Panc1 (cell line): ENCODE measurements at regions not wholly inside any gene's neighbourhood (a gene's known extent, or its start where the extent isn't known, plus 50 kb on each side); places are given as distances from the start of the nearest gene placed in this dataset.

Experiments used
- ATAC-seq: fragments of 200-7000 bp; cut with Tn5 transposase; 2 replicates; pipeline ENCODE4 v1.9.1; 2020; ENCODE audit warnings: mild to moderate bottlenecking, moderate library complexity
- BruUV-seq: library from RNA; stranded (reverse); fragments of 400-500 nt; replicated peaks from 2 replicates; lab custom pipeline; 2021; lab: Mats Ljungman, UMichigan
- CTCF ChIA-PET: fragments of 300-600 bp; sonication (Branson Sonifier 250); formaldehyde crosslinking; loops from one replicate; lab custom pipeline; 2022; ENCODE audit warnings: antibody characterized with exemption; lab: Charles Lee
- POLR2A ChIA-PET: fragments of 300-600 bp; sonication (Branson Sonifier 250); formaldehyde crosslinking; loops from one replicate; lab custom pipeline; 2022; ENCODE audit warnings: antibody characterized with exemption; lab: Charles Lee
- DNase-seq: peaks from one replicate; pipeline ENCODE4 v3.0.0-alpha.2; 2010; ENCODE audit warnings: low read depth, low spot score
- H3K27ac ChIP-seq: 2 replicates; pipeline ENCODE4 v1.5.1; 2011; ENCODE audit warnings: mild to moderate bottlenecking, low read length, inconsistent platforms
- H3K27me3 ChIP-seq: fragments of 200-500 bp; sonication (Bioruptor generic); 2 replicates; pipeline ENCODE4 v1.6.0; 2014; ENCODE audit warnings: low read length, inconsistent platforms; ENCODE audit not compliant: control insufficient read depth, insufficient read depth
- H3K36me3 ChIP-seq: fragments of 200-500 bp; sonication (Bioruptor generic); 2 replicates; pipeline ENCODE4 v1.5.1; 2014; ENCODE audit warnings: inconsistent platforms, mild to moderate bottlenecking, low read length, moderate library complexity; ENCODE audit not compliant: control insufficient read depth, insufficient read depth
- H3K4me1 ChIP-seq: 2 replicates; pipeline ENCODE4 v1.5.1; 2011; ENCODE audit warnings: inconsistent platforms, mild to moderate bottlenecking, low read length, moderate library complexity; ENCODE audit not compliant: control insufficient read depth, insufficient read depth
- H3K4me3 ChIP-seq, 2 experiments: 2 replicates each; pipeline ENCODE4 v1.5.1; 2011 to 2012; ENCODE audit warnings: low read depth in 2 of 2, low read length in 2 of 2, mild to moderate bottlenecking in 2 of 2, inconsistent platforms in 1 of 2, moderate library complexity in 1 of 2
- H3K9me3 ChIP-seq: fragments of 200-500 bp; sonication (Bioruptor generic); 2 replicates; pipeline ENCODE4 v1.5.1; 2014; ENCODE audit warnings: low read depth, mild to moderate bottlenecking, inconsistent platforms, low read length, moderate library complexity; ENCODE audit not compliant: control insufficient read depth, insufficient read depth
- POLR2AphosphoS5 ChIP-seq: IDR thresholded peaks from 2 replicates; pipeline ENCODE4 v1.6.1; 2012; ENCODE audit warnings: mild to moderate bottlenecking, low read depth, low read length, moderate library complexity
- SIN3A ChIP-seq: IDR thresholded peaks from 2 replicates; pipeline ENCODE4 v1.6.1; 2012; ENCODE audit warnings: low read depth, mild to moderate bottlenecking, low read length, moderate library complexity, borderline replicate concordance; ENCODE audit not compliant: insufficient read depth
- TCF7L2 ChIP-seq: IDR thresholded peaks from 2 replicates; pipeline ENCODE4 v1.6.1; 2011; ENCODE audit warnings: mild to moderate bottlenecking, low read depth, low read length, inconsistent platforms
- in situ Hi-C: cut with HindIII; loops from 2 replicates; pipeline ENCODE4 v1.10.0; 2016; ENCODE audit warnings: low sequenced_read_pairs, low pct_unique_long_range_greater_than_20kb
- intact Hi-C: fragments of 100-400 bp; cut with micrococcal nuclease; formaldehyde crosslinking; loops from one replicate; pipeline ENCODE4 v1.10.0; 2022; ENCODE audit not compliant: unreplicated experiment
- TF ChIP-seq, protein P1 (sequence below), 2 experiments: IDR thresholded peaks; 2 replicates each; pipeline ENCODE4 v1.6.1; 2011 to 2012; ENCODE audit warnings: low read depth in 2 of 2, control low read depth in 1 of 2, low read length in 1 of 2, mild to moderate bottlenecking in 1 of 2, moderate library complexity in 1 of 2; ENCODE audit not compliant: insufficient read depth in 1 of 2
- TF ChIP-seq, protein P2 (sequence below): fragments of 450-650 bp; IDR thresholded peaks from 2 replicates; pipeline ENCODE4 v1.5.1; 2017; ENCODE audit warnings: mild to moderate bottlenecking

GRCh38 chr4:36716874-36717273, 435.5 kb downstream of the DTHD1 start:
- intact Hi-C loops (no loop called here), in situ Hi-C loops (no loop called here)
- ATAC-seq (no peak), DNase-seq (no peak)
- Histone ChIP-seq H3K27me3 (no peaks in the 10 kb centered on the region), H3K4me1 (no peaks in the 10 kb centered on the region), H3K4me3 (no peak overlapping the region), H3K36me3 (no peaks in the 10 kb centered on the region), H3K9me3 (no peaks in the 10 kb centered on the region), H3K27ac (no peak overlapping the region)
- no TSS peak for BruUV-seq
- no peak for TF ChIP-seq POLR2AphosphoS5
- TF ChIP-seq, protein P1, sequence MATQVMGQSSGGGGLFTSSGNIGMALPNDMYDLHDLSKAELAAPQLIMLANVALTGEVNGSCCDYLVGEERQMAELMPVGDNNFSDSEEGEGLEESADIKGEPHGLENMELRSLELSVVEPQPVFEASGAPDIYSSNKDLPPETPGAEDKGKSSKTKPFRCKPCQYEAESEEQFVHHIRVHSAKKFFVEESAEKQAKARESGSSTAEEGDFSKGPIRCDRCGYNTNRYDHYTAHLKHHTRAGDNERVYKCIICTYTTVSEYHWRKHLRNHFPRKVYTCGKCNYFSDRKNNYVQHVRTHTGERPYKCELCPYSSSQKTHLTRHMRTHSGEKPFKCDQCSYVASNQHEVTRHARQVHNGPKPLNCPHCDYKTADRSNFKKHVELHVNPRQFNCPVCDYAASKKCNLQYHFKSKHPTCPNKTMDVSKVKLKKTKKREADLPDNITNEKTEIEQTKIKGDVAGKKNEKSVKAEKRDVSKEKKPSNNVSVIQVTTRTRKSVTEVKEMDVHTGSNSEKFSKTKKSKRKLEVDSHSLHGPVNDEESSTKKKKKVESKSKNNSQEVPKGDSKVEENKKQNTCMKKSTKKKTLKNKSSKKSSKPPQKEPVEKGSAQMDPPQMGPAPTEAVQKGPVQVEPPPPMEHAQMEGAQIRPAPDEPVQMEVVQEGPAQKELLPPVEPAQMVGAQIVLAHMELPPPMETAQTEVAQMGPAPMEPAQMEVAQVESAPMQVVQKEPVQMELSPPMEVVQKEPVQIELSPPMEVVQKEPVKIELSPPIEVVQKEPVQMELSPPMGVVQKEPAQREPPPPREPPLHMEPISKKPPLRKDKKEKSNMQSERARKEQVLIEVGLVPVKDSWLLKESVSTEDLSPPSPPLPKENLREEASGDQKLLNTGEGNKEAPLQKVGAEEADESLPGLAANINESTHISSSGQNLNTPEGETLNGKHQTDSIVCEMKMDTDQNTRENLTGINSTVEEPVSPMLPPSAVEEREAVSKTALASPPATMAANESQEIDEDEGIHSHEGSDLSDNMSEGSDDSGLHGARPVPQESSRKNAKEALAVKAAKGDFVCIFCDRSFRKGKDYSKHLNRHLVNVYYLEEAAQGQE (IDR thresholded peaks at IDR 0.05; ENCODE audit: insufficient read depth in 1 of 2, low read depth in 2 of 2, low read length in 1 of 2): no peak
- TF ChIP-seq, protein P2, sequence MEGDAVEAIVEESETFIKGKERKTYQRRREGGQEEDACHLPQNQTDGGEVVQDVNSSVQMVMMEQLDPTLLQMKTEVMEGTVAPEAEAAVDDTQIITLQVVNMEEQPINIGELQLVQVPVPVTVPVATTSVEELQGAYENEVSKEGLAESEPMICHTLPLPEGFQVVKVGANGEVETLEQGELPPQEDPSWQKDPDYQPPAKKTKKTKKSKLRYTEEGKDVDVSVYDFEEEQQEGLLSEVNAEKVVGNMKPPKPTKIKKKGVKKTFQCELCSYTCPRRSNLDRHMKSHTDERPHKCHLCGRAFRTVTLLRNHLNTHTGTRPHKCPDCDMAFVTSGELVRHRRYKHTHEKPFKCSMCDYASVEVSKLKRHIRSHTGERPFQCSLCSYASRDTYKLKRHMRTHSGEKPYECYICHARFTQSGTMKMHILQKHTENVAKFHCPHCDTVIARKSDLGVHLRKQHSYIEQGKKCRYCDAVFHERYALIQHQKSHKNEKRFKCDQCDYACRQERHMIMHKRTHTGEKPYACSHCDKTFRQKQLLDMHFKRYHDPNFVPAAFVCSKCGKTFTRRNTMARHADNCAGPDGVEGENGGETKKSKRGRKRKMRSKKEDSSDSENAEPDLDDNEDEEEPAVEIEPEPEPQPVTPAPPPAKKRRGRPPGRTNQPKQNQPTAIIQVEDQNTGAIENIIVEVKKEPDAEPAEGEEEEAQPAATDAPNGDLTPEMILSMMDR: no peak
- TF ChIP-seq SIN3A: no peak
- POLR2A ChIA-PET: no interaction called here
- CTCF ChIA-PET: no interaction called here

GRCh38 chr4:36719425-36719824, 438.0 kb downstream of the DTHD1 start:
- ATAC-seq: no peak
- TF ChIP-seq, protein P1 (IDR thresholded peaks at IDR 0.05; ENCODE audit: insufficient read depth in 1 of 2, low read depth in 2 of 2, low read length in 1 of 2): no peak
- TF ChIP-seq, protein P2: no peak
- TF ChIP-seq SIN3A (no peak), POLR2AphosphoS5 (no peak), TCF7L2 (no peak)
- Histone ChIP-seq H3K9me3 (no peaks in the 10 kb centered on the region), H3K4me1 (no peaks in the 10 kb centered on the region), H3K4me3 (no peak overlapping the region), H3K36me3 (no peaks in the 10 kb centered on the region), H3K27ac (no peak overlapping the region), H3K27me3 (no peaks in the 10 kb centered on the region)
- no TSS peak for BruUV-seq
- intact Hi-C loops: no loop called here
- ChIA-PET CTCF (no interaction called here), POLR2A (no interaction called here)
- no peak for DNase-seq
- in situ Hi-C loops: no loop called here
